Liver (tissue), 8 donors: ENCODE measurements at regions not wholly inside any gene's neighbourhood (a gene's known extent, or its start where the extent isn't known, plus 50 kb on each side); places are given as distances from the start of the nearest gene placed in this dataset.

Experiments
- DNase-seq: peaks from one replicate; pipeline ENCODE4 v3.0.0-alpha.2; 2017; ENCODE audit warnings: low spot score
- H3K27ac ChIP-seq, 2 donors: one replicate each; pipeline ENCODE4 v1.7.0; 2013; ENCODE audit warnings: inconsistent platforms in 2 of 2, low read length in 2 of 2, control low read depth in 1 of 2, low read depth in 1 of 2, mild to moderate bottlenecking in 1 of 2
- H3K27me3 ChIP-seq, 4 donors: one replicate each; pipeline versions ENCODE4 v1.6.1 to v1.7.0; 2013; ENCODE audit warnings: low read length in 3 of 4, inconsistent platforms in 1 of 4, mild to moderate bottlenecking in 1 of 4, moderate library complexity in 1 of 4; ENCODE audit not compliant: control insufficient read depth in 4 of 4, insufficient read depth in 4 of 4
- H3K36me3 ChIP-seq, 4 donors: one replicate each; pipeline versions ENCODE4 v1.6.1 to v1.7.0; 2013; ENCODE audit warnings: low read length in 3 of 4, mild to moderate bottlenecking in 3 of 4, low read depth in 1 of 4, moderate library complexity in 1 of 4; ENCODE audit not compliant: control insufficient read depth in 4 of 4, insufficient read depth in 3 of 4
- H3K4me1 ChIP-seq, 4 donors: one replicate each; pipeline versions ENCODE4 v1.6.1 to v1.7.0; 2013; ENCODE audit warnings: low read length in 3 of 4, mild to moderate bottlenecking in 3 of 4, moderate library complexity in 1 of 4; ENCODE audit not compliant: control insufficient read depth in 4 of 4, insufficient read depth in 4 of 4
- H3K4me3 ChIP-seq, 3 donors: one replicate each; pipeline versions ENCODE4 v1.6.1 to v1.7.0; 2013; ENCODE audit warnings: low read length in 3 of 3, control low read depth in 1 of 3, low read depth in 1 of 3, mild to moderate bottlenecking in 1 of 3
- H3K9ac ChIP-seq, 2 donors: one replicate each; pipeline ENCODE4 v1.7.0; 2013; ENCODE audit warnings: low read length in 2 of 2, mild to moderate bottlenecking in 2 of 2, moderate library complexity in 2 of 2, control low read depth in 1 of 2, low read depth in 1 of 2
- H3K9me3 ChIP-seq, 4 donors: one replicate each; pipeline versions ENCODE4 v1.6.1 to v1.7.0; 2013; ENCODE audit warnings: low read length in 3 of 4; ENCODE audit not compliant: control insufficient read depth in 4 of 4
- EGR1 ChIP-seq, 2 donors: IDR thresholded peaks; 2 replicates each; pipeline ENCODE4 v1.6.1; 2016 to 2018; ENCODE audit warnings: antibody characterized with exemption in 2 of 2, low read depth in 2 of 2
- FOXA1 ChIP-seq: IDR thresholded peaks from 2 replicates; pipeline ENCODE4 v1.6.1; 2016; ENCODE audit warnings: antibody characterized with exemption
- FOXA2 ChIP-seq: IDR thresholded peaks from 2 replicates; pipeline ENCODE4 v1.6.1; 2016; ENCODE audit warnings: antibody characterized with exemption
- GABPA ChIP-seq, 2 donors: IDR thresholded peaks in 1 of 2; conservative IDR thresholded peaks in 1 of 2; 2 replicates each; pipeline ENCODE4 v1.6.1; 2016; ENCODE audit warnings: antibody characterized with exemption in 2 of 2, mild to moderate bottlenecking in 1 of 2, moderate library complexity in 1 of 2
- HNF4A ChIP-seq, 2 donors: conservative IDR thresholded peaks; 2 replicates each; pipeline ENCODE4 v1.6.1; 2016; ENCODE audit warnings: antibody characterized with exemption in 2 of 2, mild to moderate bottlenecking in 2 of 2
- HNF4G ChIP-seq: IDR thresholded peaks from 2 replicates; pipeline ENCODE4 v1.6.1; 2016; ENCODE audit warnings: antibody characterized with exemption
- JUND ChIP-seq, 2 donors: IDR thresholded peaks; 2 replicates each; pipeline ENCODE4 v1.6.1; 2016; ENCODE audit warnings: antibody characterized with exemption in 2 of 2
- NR2F2 ChIP-seq: IDR thresholded peaks from 2 replicates; pipeline ENCODE4 v1.6.1; 2016; ENCODE audit warnings: antibody characterized with exemption
- RAD21 ChIP-seq, 2 donors: IDR thresholded peaks; 2 replicates each; pipeline ENCODE4 v1.6.1; 2016; ENCODE audit warnings: antibody characterized with exemption in 2 of 2, mild to moderate bottlenecking in 2 of 2
- RXRA ChIP-seq, 2 donors: IDR thresholded peaks; 2 replicates each; pipeline ENCODE4 v1.6.1; 2017 to 2018; ENCODE audit warnings: antibody characterized with exemption in 2 of 2, mild to moderate bottlenecking in 1 of 2
- SP1 ChIP-seq: IDR thresholded peaks from 2 replicates; pipeline ENCODE4 v1.6.1; 2018; ENCODE audit warnings: antibody characterized with exemption, mild to moderate bottlenecking
- TAF1 ChIP-seq: conservative IDR thresholded peaks from 2 replicates; pipeline ENCODE4 v1.6.1; 2016; ENCODE audit warnings: antibody characterized with exemption, mild to moderate bottlenecking
- YY1 ChIP-seq: IDR thresholded peaks from 2 replicates; pipeline ENCODE4 v1.6.1; 2016; ENCODE audit warnings: antibody characterized with exemption, mild to moderate bottlenecking
- WGBS: extraction: QIAGEN DNeasy Blood & Tissue Kit; methylation state at CpG from one replicate; pipeline ENCODE4 v1.1.7; 2013; 5-methylcytosine and 5-hydroxymethylcytosine counted together
- TF ChIP-seq, protein P1 (sequence below): IDR thresholded peaks from 2 replicates; pipeline ENCODE4 v1.6.1; 2016; ENCODE audit warnings: antibody characterized with exemption
- TF ChIP-seq, protein P2 (sequence below): IDR thresholded peaks from 2 replicates; pipeline ENCODE4 v1.6.1; 2016; ENCODE audit warnings: antibody characterized with exemption
- TF ChIP-seq, protein P3 (sequence below): fragments of 150-350 bp; IDR thresholded peaks from 2 replicates; pipeline ENCODE4 v1.5.1; 2017; ENCODE audit warnings: improper control_type of control experiment, low read depth, low read length; ENCODE audit not compliant: missing input control
- TF ChIP-seq, protein P4 (sequence below): IDR thresholded peaks from 2 replicates; pipeline ENCODE4 v1.6.1; 2016; ENCODE audit warnings: antibody characterized with exemption, mild to moderate bottlenecking
- TF ChIP-seq, protein P5 (sequence below): IDR thresholded peaks from 2 replicates; pipeline ENCODE4 v1.6.1; 2016; ENCODE audit warnings: antibody characterized with exemption
- donor health status: healthy.
- donor health status: healthy.
- donor health status: healthy.
- donor health status: healthy.
- donor health status: healthy.

DNA sequence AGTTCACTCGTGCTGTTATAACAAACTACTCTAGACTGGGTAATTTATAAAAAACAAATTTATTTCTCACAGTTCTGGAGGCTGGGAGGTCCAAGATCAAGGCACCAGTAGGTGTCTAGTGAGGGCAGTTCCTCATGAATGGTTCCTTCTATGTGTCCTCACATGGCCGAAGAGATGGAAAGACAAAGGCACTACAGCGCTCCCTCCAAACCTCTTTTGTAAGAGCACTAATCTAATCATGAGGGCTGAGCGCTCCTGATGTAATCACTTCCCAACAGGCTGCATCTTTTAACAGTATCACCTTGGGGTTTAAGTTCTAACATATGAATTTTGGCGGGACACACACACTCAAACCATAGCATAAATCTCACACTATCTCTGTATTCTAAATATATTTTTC is 54.0 kb upstream of the KANK4 start:
- Histone ChIP-seq H3K27ac (no peak overlapping the region), H3K36me3 (no peaks in the 10 kb centered on the region), H3K9me3 (peaks cover 0 to 2% (median 0%) of the 10 kb centered on the region in 4 donors), H3K4me3 (no peak overlapping the region), H3K4me1 (no peaks in the 10 kb centered on the region), H3K27me3 (no peaks in the 10 kb centered on the region), H3K9ac (no peak overlapping the region)
- TF ChIP-seq, protein P1, sequence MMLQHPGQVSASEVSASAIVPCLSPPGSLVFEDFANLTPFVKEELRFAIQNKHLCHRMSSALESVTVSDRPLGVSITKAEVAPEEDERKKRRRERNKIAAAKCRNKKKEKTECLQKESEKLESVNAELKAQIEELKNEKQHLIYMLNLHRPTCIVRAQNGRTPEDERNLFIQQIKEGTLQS = no peak
- TF ChIP-seq FOXA2 (no peak), JUND (IDR thresholded peaks at IDR 0.05) (no peak), TAF1 (no peak), SP1 (no peak), YY1 (no peak), RAD21 (IDR thresholded peaks at IDR 0.05) (no peak), HNF4G (no peak), RXRA (IDR thresholded peaks at IDR 0.05) (no peak), EGR1 (IDR thresholded peaks at IDR 0.05; ENCODE audit: low read depth in 2 of 2) (no peak), HNF4A (conservative IDR thresholded peaks at IDR 0.05) (no peak), FOXA1 (no peak), NR2F2 (no peak), GABPA (IDR thresholded peaks at IDR 0.05 in 1 of 2, conservative IDR thresholded peaks at IDR 0.05 in 1 of 2) (no peak)
- TF ChIP-seq, protein P2, sequence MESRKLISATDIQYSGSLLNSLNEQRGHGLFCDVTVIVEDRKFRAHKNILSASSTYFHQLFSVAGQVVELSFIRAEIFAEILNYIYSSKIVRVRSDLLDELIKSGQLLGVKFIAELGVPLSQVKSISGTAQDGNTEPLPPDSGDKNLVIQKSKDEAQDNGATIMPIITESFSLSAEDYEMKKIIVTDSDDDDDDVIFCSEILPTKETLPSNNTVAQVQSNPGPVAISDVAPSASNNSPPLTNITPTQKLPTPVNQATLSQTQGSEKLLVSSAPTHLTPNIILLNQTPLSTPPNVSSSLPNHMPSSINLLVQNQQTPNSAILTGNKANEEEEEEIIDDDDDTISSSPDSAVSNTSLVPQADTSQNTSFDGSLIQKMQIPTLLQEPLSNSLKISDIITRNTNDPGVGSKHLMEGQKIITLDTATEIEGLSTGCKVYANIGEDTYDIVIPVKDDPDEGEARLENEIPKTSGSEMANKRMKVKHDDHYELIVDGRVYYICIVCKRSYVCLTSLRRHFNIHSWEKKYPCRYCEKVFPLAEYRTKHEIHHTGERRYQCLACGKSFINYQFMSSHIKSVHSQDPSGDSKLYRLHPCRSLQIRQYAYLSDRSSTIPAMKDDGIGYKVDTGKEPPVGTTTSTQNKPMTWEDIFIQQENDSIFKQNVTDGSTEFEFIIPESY = no peak
- TF ChIP-seq, protein P3, sequence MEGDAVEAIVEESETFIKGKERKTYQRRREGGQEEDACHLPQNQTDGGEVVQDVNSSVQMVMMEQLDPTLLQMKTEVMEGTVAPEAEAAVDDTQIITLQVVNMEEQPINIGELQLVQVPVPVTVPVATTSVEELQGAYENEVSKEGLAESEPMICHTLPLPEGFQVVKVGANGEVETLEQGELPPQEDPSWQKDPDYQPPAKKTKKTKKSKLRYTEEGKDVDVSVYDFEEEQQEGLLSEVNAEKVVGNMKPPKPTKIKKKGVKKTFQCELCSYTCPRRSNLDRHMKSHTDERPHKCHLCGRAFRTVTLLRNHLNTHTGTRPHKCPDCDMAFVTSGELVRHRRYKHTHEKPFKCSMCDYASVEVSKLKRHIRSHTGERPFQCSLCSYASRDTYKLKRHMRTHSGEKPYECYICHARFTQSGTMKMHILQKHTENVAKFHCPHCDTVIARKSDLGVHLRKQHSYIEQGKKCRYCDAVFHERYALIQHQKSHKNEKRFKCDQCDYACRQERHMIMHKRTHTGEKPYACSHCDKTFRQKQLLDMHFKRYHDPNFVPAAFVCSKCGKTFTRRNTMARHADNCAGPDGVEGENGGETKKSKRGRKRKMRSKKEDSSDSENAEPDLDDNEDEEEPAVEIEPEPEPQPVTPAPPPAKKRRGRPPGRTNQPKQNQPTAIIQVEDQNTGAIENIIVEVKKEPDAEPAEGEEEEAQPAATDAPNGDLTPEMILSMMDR = no peak
- TF ChIP-seq, protein P4, sequence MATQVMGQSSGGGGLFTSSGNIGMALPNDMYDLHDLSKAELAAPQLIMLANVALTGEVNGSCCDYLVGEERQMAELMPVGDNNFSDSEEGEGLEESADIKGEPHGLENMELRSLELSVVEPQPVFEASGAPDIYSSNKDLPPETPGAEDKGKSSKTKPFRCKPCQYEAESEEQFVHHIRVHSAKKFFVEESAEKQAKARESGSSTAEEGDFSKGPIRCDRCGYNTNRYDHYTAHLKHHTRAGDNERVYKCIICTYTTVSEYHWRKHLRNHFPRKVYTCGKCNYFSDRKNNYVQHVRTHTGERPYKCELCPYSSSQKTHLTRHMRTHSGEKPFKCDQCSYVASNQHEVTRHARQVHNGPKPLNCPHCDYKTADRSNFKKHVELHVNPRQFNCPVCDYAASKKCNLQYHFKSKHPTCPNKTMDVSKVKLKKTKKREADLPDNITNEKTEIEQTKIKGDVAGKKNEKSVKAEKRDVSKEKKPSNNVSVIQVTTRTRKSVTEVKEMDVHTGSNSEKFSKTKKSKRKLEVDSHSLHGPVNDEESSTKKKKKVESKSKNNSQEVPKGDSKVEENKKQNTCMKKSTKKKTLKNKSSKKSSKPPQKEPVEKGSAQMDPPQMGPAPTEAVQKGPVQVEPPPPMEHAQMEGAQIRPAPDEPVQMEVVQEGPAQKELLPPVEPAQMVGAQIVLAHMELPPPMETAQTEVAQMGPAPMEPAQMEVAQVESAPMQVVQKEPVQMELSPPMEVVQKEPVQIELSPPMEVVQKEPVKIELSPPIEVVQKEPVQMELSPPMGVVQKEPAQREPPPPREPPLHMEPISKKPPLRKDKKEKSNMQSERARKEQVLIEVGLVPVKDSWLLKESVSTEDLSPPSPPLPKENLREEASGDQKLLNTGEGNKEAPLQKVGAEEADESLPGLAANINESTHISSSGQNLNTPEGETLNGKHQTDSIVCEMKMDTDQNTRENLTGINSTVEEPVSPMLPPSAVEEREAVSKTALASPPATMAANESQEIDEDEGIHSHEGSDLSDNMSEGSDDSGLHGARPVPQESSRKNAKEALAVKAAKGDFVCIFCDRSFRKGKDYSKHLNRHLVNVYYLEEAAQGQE = no peak
- TF ChIP-seq, protein P5, sequence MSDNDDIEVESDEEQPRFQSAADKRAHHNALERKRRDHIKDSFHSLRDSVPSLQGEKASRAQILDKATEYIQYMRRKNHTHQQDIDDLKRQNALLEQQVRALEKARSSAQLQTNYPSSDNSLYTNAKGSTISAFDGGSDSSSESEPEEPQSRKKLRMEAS = no peak
- 96% methylated on average over 5 of the region's 5 CpGs for WGBS
- DNase-seq = no peak
